G401 (cell line): ENCODE measurements at regions not wholly inside any gene's neighbourhood (a gene's known extent, or its start where the extent isn't known, plus 50 kb on each side); places are given as distances from the start of the nearest gene placed in this dataset.
A peak's percentile ranks its signal among the peaks of the same experiment; 100 is the strongest.
"Not testable (repeated sequence)": the region's sequence is repeated elsewhere in the genome, so short reads cannot be mapped to it uniquely, and the experiment has no call there.

Experiments
- DNase-seq: peaks from one replicate; pipeline ENCODE4 v3.0.0-alpha.2; 2015; ENCODE audit warnings: low spot score
- in situ Hi-C: cut with HindIII; loops from 2 replicates; pipeline ENCODE4 v1.10.0; 2016; ENCODE audit warnings: low sequenced_read_pairs, mixed read lengths

GRCh38 chr14:30443368-30444007 is 115.5 kb upstream of the G2E3 start:
- peak; percentile 19 for DNase-seq
- in situ Hi-C loops, result no loop called here

GRCh38 chr14:30444451-30444850 is 114.5 kb upstream of the G2E3 start:
- in situ Hi-C loops, result no loop called here
- no peak for DNase-seq

GRCh38 chr14:30445011-30445793 is 113.8 kb upstream of the G2E3 start:
- DNase-seq, result no peak
- in situ Hi-C loops, result no loop called here

DNA sequence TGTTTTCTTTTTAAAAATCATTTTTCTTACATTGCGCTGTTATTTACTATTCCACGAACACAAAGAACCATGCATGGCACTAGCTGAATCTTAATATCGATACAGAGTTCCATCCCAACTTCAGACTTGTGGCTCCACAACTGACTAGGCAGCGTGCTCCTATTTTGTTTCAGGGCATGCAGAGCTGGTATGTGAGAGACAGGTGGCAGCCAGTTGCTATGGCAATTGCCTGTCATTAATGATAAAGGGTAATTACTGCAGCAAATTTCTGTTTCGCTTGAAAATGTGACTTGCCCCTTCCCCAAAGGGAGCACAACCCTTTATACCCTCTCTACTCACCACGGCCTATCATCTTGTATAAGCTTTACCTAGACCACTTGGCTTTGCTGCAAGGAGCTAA is 113.1 kb upstream of the G2E3 start:
- in situ Hi-C loops, result no loop called here
- no peak for DNase-seq

- in situ Hi-C loops, result no loop called here
Measured at GRCh38 chr14:30450631-30451545, 108.1 kb upstream of the G2E3 start.

DNA sequence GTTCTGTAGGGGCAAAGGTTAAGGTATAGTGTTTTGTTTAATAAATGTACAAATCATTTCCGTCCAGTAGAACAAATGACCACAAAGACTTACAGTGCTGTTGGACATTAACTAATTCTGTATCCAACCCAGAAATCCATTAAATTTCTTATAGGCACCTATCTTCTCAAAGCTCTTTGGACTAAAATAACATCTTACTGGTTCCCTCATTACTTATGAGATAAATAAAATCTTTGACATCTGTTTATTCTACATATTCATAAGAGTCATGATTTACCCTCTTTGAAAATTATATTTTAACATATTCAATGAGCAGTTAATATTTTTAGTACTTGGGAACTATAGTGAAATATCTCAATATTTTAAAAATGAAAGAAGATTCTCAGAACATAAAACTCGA is 102.7 kb upstream of the G2E3 start:
- in situ Hi-C loops, result no loop called here
- DNase-seq, result no peak

More at GRCh38 chr14:30450631-30451545, 108.1 kb upstream of the G2E3 start:
- DNase-seq, result no peak

GRCh38 chr14:30462358-30462757 is 96.6 kb upstream of the G2E3 start:
- in situ Hi-C loops, result no loop called here
- no peak for DNase-seq

DNA sequence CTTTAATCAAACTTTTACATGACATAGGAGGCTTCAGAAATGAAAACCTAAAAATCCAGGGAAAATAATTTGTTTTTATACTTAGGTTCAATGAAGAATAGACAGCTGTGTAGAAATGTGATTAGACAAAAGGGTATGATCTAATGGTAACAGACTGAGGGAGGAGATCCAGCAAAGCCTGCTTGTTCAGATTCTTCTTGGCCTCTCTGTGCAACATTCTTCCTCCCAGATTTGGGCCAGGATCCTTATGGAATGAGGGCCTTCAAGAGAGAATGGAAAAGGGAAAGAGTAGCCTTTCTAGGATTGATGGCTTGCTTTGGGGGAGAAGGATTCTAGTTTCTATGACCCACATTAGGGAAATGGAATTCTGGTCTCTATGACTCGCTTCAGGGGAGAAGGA is 94.5 kb upstream of the G2E3 start:
- DNase-seq, result no peak
- in situ Hi-C loops, result no loop called here

GRCh38 chr14:30468354-30468753 is 90.6 kb upstream of the G2E3 start:
- in situ Hi-C loops, result no loop called here

DNA sequence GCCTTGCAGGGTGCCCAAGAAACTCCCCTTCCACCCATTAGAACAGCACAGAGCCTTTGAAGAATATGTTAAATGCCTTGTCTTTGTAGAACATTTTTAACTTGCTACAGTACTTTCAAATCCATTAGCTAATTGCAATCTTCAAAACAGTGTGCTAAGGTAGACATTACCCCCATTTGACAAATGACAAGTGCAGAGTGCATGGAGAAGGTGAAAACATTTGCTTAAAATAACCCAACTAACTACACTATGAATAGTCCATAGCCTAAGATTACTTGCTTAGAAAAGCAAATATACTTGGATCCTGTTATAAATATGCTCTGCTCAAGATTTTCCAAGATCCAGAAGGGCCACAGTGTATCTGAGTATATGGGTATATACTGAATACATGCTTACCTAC is 87.0 kb upstream of the G2E3 start:
- DNase-seq, result no peak
- in situ Hi-C loops, result no loop called here

More at GRCh38 chr14:30468354-30468753, 90.6 kb upstream of the G2E3 start:
- DNase-seq, result no peak

GRCh38 chr14:30473846-30474696 is 84.9 kb upstream of the G2E3 start:
- in situ Hi-C loops, DNase-seq: not testable (repeated sequence)

- no peak for DNase-seq
- in situ Hi-C loops, result no loop called here
Measured at GRCh38 chr14:30482276-30482675, 76.7 kb upstream of the G2E3 start.

DNA sequence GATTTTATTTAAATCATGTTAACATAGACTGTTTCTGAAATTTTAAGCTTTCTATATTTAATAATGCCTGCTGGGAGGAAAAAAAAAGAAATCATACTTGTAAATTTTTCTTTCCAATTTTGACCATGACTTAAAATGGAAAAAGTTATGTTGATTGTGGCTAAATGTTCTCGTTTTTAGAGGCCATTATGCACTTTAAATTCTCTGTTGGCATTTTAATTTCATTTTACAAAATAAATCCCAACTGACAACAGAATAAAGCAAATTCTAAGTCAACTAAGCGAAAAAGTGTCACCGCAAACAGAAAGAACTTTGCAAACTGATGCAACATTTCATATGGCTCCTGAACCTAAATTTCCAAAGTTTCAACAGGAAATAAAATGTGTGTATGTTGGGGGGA is 74.8 kb upstream of the G2E3 start:
- in situ Hi-C loops, result no loop called here
- DNase-seq, result no peak

GRCh38 chr14:30484976-30485375 is 74.0 kb upstream of the G2E3 start:
- no peak for DNase-seq
- in situ Hi-C loops, result no loop called here

DNA sequence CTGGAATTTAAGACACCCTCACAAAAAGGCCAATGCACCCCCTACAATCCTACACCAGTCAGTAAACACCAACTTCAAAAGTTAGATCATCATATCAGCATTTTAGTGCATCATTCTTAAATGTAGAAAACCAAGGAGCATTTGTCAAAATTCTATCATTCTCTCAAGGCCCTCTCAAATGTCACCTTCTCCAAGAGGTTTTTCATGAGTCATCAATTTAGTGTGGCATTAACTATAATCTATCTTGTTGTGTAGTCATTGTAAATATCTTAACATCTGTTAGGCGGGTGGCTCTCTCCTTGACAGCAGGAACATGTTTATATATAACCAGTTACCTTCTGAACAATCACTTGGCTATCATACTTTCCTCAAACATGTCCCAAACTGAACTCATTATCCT is 62.1 kb upstream of the G2E3 start:
- DNase-seq, result no peak
- in situ Hi-C loops, result no loop called here

DNA sequence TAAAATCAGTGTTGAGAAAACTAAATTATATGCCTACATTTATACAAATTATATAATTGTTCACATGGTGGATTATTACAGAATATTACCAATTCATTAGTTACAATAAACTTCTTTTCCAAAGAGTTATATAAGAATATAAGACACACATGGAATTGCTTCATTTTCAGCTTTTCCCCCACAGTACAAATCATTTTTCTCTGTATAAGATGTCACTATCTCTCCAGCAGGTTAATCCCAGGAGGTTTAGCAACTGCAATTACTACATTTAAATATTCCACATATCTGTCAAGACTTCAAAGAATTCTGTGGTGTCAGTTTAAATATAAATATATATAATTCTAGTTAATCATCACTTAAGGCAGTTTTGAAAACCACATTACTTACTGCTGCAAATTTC is 59.6 kb upstream of the G2E3 start:
- no peak for DNase-seq
- in situ Hi-C loops, result no loop called here

DNA sequence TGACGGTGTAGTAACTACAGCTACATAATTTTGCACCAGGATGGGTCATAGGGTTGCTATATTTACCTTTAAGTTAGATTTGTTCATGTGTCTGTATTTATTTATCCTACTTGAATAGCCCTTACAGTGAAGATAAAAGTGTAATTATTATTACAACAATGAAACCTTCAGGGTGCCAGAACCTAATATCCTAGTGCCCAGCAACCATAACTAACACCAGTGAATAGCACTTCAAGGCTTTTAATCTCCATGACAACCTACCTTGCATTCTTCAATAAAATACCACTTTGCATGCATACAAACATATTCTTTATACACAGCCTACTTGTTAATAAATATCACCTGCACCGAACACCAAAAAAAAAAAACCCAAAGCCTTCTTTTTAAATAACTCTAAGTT is 58.7 kb upstream of the G2E3 start:
- in situ Hi-C loops, result no loop called here
- no peak for DNase-seq

GRCh38 chr14:30507209-30507608 is 51.7 kb upstream of the G2E3 start:
- DNase-seq, result no peak
- in situ Hi-C loops, result no loop called here
